Neuronal stem cell (in vitro differentiated cells): ENCODE measurements at regions not wholly inside any gene's neighbourhood (a gene's known extent, or its start where the extent isn't known, plus 50 kb on each side); places are given as distances from the start of the nearest gene placed in this dataset.

Experiments used
- DNase-seq: peaks from one replicate; pipeline ENCODE4 v3.0.0-alpha.2; 2013; ENCODE audit warnings: low spot score
- H2AFZ ChIP-seq: one replicate; pipeline ENCODE4 v1.6.1; 2013; ENCODE audit warnings: mild to moderate bottlenecking, low read length, inconsistent platforms
- H2AK5ac ChIP-seq: 2 replicates; pipeline ENCODE4 v1.6.1; 2013; ENCODE audit warnings: low read depth, mild to moderate bottlenecking, inconsistent platforms, low read length, moderate library complexity, mixed read lengths
- H2BK120ac ChIP-seq: 2 replicates; pipeline ENCODE4 v1.6.1; 2013; ENCODE audit warnings: low read depth, mild to moderate bottlenecking, inconsistent platforms, low read length, moderate library complexity, mixed read lengths
- H2BK12ac ChIP-seq: one replicate; pipeline ENCODE4 v1.6.1; 2013; ENCODE audit warnings: low read length, inconsistent platforms
- H2BK15ac ChIP-seq: 2 replicates; pipeline ENCODE4 v1.6.1; 2013; ENCODE audit warnings: mild to moderate bottlenecking, low read length, inconsistent platforms, mixed read lengths
- H2BK5ac ChIP-seq: one replicate; pipeline ENCODE4 v1.6.1; 2013; ENCODE audit warnings: inconsistent platforms, mild to moderate bottlenecking, low read length, moderate library complexity
- H3K14ac ChIP-seq: one replicate; pipeline ENCODE4 v1.6.1; 2013; ENCODE audit warnings: low read length, inconsistent platforms
- H3K18ac ChIP-seq: 2 replicates; pipeline ENCODE4 v1.6.1; 2013; ENCODE audit warnings: low read length, inconsistent platforms
- H3K23ac ChIP-seq: 2 replicates; pipeline ENCODE4 v1.6.1; 2013; ENCODE audit warnings: low read depth, mild to moderate bottlenecking, mixed read lengths, low read length, inconsistent platforms; ENCODE audit not compliant: poor library complexity
- H3K27ac ChIP-seq: replicated peaks from 3 replicates; pipeline ENCODE4 v1.5.1; 2013; ENCODE audit warnings: low read length, inconsistent platforms
- H3K27me3 ChIP-seq, 3 experiments: 2 replicates each; pipeline ENCODE4 v1.6.1; 2013; ENCODE audit warnings: low read length in 3 of 3, mild to moderate bottlenecking in 2 of 3, inconsistent platforms in 1 of 3, low read depth in 1 of 3, mixed read lengths in 1 of 3, moderate library complexity in 1 of 3; ENCODE audit not compliant: control insufficient read depth in 3 of 3, insufficient read depth in 3 of 3
- H3K36me3 ChIP-seq, 2 donors: replicated peaks in 1 of 2; 2 replicates each; pipeline ENCODE4 v1.6.1; 2013; ENCODE audit warnings: low read length in 2 of 2; ENCODE audit not compliant: control insufficient read depth in 2 of 2, insufficient read depth in 2 of 2
- H3K4ac ChIP-seq: 2 replicates; pipeline ENCODE4 v1.6.1; 2013; ENCODE audit warnings: inconsistent platforms, mild to moderate bottlenecking, low read length, moderate library complexity
- H3K4me1 ChIP-seq, 2 donors: 1 replicate in 1 of 2; 2 replicates in 1 of 2; pipeline ENCODE4 v1.6.1; 2013; ENCODE audit warnings: low read length in 2 of 2, low read depth in 1 of 2; ENCODE audit not compliant: control insufficient read depth in 2 of 2, insufficient read depth in 1 of 2
- H3K4me2 ChIP-seq: one replicate; pipeline ENCODE4 v1.6.1; 2013; ENCODE audit warnings: mild to moderate bottlenecking, low read length, inconsistent platforms; ENCODE audit not compliant: insufficient read depth, poor library complexity, severe bottlenecking
- H3K4me3 ChIP-seq, 2 donors: 2 replicates each; pipeline ENCODE4 v1.5.1; 2013; ENCODE audit warnings: low read length in 2 of 2, mild to moderate bottlenecking in 2 of 2, inconsistent platforms in 1 of 2, moderate library complexity in 1 of 2
- H3K79me1 ChIP-seq: one replicate; pipeline ENCODE4 v1.6.1; 2013; ENCODE audit warnings: low read depth, mild to moderate bottlenecking, inconsistent platforms, low read length, moderate library complexity
- H3K9ac ChIP-seq: one replicate; pipeline ENCODE4 v1.6.1; 2013; ENCODE audit warnings: mild to moderate bottlenecking, low read depth, low read length, inconsistent platforms; ENCODE audit not compliant: poor library complexity
- H3K9me3 ChIP-seq, 2 donors: replicated peaks in 1 of 2; 2 replicates each; pipeline versions ENCODE3 to v1.6.1; 2013; ENCODE audit warnings: low read length in 2 of 2, mild to moderate bottlenecking in 2 of 2, inconsistent platforms in 1 of 2, low read depth in 1 of 2, mixed read lengths in 1 of 2, moderate library complexity in 1 of 2; ENCODE audit not compliant: control insufficient read depth in 2 of 2, insufficient read depth in 1 of 2
- H4K8ac ChIP-seq: one replicate; pipeline ENCODE4 v1.6.1; 2013; ENCODE audit warnings: low read depth, mild to moderate bottlenecking, inconsistent platforms, low read length, moderate library complexity
- H4K91ac ChIP-seq: one replicate; pipeline ENCODE4 v1.6.1; 2013; ENCODE audit warnings: low read length, low read depth, mild to moderate bottlenecking, inconsistent platforms; ENCODE audit not compliant: poor library complexity
- WGBS, 2 donors: extraction: QIAGEN DNeasy Blood & Tissue Kit; methylation state at CpG; one replicate each; pipeline ENCODE4 v1.1.7; 2013; ENCODE audit warnings: missing lambda C conversion rate in 2 of 2, mixed read lengths in 1 of 2; ENCODE audit not compliant: insufficient read length in 2 of 2, insufficient replicate concordance in 1 of 2; ENCODE audit errors: extremely low coverage in 2 of 2; 5-methylcytosine and 5-hydroxymethylcytosine counted together

DNA sequence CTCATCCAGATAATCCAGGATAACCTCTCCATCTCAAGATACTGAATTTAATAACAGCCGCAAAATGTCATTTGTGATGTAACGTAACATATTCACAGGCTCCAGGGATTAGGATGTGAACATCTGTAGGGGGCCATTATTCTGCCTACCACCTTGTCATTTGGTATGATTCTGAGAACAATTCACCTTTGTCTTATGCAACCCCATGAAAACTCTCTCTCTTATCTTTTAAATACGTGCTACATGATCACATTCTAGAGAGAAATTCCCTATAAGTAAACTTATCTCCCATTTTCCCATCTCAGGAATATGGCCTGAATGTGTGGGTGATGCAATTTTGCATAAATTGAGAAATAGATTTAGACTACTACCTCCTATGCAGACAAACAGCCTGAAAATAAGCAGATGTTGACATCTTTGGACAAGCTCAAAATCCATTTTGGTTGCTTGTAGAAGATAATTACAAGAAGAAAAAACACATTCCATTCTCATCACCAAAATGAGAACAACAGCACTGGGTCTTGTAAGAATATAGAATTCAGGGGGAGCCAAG is 255.4 kb upstream of the STXBP5 start:
- H3K36me3 ChIP-seq, result no peaks in the 10 kb centered on the region
- H4K91ac ChIP-seq, result no peak overlapping the region
- no peak overlapping the region for H3K4ac ChIP-seq
- H2BK15ac ChIP-seq, result no peak overlapping the region
- no peaks in the 10 kb centered on the region for H3K27me3 ChIP-seq
- H3K14ac ChIP-seq, result no peak overlapping the region
- H3K9ac ChIP-seq, result no peak overlapping the region
- H4K8ac ChIP-seq, result no peak overlapping the region
- no peak overlapping the region for H2AFZ ChIP-seq
- no peaks in the 10 kb centered on the region for H3K79me1 ChIP-seq
- no peaks in the 10 kb centered on the region for H3K9me3 ChIP-seq
- no peak overlapping the region for H3K18ac ChIP-seq
- H2AK5ac ChIP-seq, result no peak overlapping the region
- no peak overlapping the region for H3K23ac ChIP-seq
- H3K4me3 ChIP-seq, result no peak overlapping the region
- DNase-seq, result no peak
- H3K4me1 ChIP-seq, result peaks cover 0 to 1% of the 10 kb centered on the region in 2 donors
- no peak overlapping the region for H2BK12ac ChIP-seq
- H2BK120ac ChIP-seq, result no peak overlapping the region
- no peak overlapping the region for H2BK5ac ChIP-seq
- no peak overlapping the region for H3K4me2 ChIP-seq
- no CpG with 5 or more reads among the region's 3 CpGs for WGBS, 2 donors
- no peak overlapping the region for H3K27ac ChIP-seq

DNA sequence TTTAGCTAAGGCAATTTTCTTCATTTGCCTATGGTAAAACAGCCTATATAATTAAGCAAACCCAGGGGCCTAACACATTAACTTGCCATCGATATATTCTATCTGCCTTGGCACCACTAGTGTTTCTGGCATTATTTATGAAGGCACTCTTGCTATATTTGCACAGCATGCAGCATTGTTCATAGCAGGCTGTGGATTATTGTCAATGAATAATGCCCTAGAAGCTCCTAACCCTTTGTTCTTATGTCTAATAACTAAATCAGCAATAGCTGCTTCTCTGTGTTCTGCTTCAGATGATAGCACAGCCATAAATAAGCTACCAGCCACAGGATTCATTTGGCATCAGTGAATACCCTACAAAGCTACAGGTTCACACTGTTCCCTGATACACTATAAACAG is 254.8 kb upstream of the STXBP5 start:
- Histone ChIP-seq H3K27me3 (no peaks in the 10 kb centered on the region), H3K9ac (no peak overlapping the region), H3K23ac (no peak overlapping the region), H3K27ac (no peak overlapping the region), H3K14ac (no peak overlapping the region), H3K36me3 (no peaks in the 10 kb centered on the region), H3K4me2 (no peak overlapping the region), H2BK15ac (no peak overlapping the region), H2AFZ (no peak overlapping the region), H3K4me3 (no peak overlapping the region), H3K4ac (no peak overlapping the region), H3K79me1 (no peaks in the 10 kb centered on the region), H2BK5ac (no peak overlapping the region), H3K9me3 (no peaks in the 10 kb centered on the region), H2BK12ac (no peak overlapping the region), H2AK5ac (no peak overlapping the region), H3K4me1 (peaks cover 0 to 1% of the 10 kb centered on the region in 2 donors), H4K91ac (no peak overlapping the region), H4K8ac (no peak overlapping the region), H3K18ac (no peak overlapping the region), H2BK120ac (no peak overlapping the region)
- no peak for DNase-seq
- WGBS, 2 donors, result no CpG with 5 or more reads among the region's 1 CpG

DNA sequence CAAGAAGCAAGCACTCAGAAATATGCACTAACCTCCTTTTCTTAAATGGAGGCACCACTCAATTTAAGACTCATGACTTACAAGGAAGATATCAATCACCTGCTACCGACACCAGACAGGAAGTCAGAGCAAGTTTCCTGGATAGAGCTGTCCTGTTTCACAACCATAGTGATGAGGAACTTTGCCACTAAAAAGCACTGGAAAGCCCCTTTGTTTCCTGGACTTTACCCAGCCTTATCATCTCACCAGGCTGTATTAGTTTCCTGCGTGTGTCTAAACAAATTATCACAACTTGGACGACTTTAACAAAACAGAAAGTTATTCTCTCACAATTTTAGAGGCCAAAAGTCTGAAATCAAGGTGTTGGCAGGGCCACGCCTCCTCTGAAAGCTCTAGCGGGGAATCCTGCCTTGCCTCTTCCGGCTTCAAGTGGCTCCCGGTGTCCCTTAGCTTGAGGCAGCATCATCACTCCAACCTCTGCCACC is 253.8 kb upstream of the STXBP5 start:
- H3K4me1 ChIP-seq, result peaks cover 0 to 1% of the 10 kb centered on the region in 2 donors
- no peaks in the 10 kb centered on the region for H3K79me1 ChIP-seq
- H2BK120ac ChIP-seq, result no peak overlapping the region
- no peak overlapping the region for H2BK12ac ChIP-seq
- no peak overlapping the region for H3K4me3 ChIP-seq
- no peak overlapping the region for H3K27ac ChIP-seq
- H3K36me3 ChIP-seq, result no peaks in the 10 kb centered on the region
- H2BK5ac ChIP-seq, result no peak overlapping the region
- no peak overlapping the region for H3K14ac ChIP-seq
- H2AFZ ChIP-seq, result no peak overlapping the region
- DNase-seq, result no peak
- no peak overlapping the region for H3K23ac ChIP-seq
- no peaks in the 10 kb centered on the region for H3K27me3 ChIP-seq
- no peak overlapping the region for H2BK15ac ChIP-seq
- no peak overlapping the region for H4K91ac ChIP-seq
- no CpG with 5 or more reads among the region's 7 CpGs for WGBS, 2 donors
- no peak overlapping the region for H3K9ac ChIP-seq
- no peak overlapping the region for H4K8ac ChIP-seq
- H2AK5ac ChIP-seq, result no peak overlapping the region
- H3K18ac ChIP-seq, result no peak overlapping the region
- H3K4me2 ChIP-seq, result no peak overlapping the region
- no peaks in the 10 kb centered on the region for H3K9me3 ChIP-seq
- no peak overlapping the region for H3K4ac ChIP-seq

DNA sequence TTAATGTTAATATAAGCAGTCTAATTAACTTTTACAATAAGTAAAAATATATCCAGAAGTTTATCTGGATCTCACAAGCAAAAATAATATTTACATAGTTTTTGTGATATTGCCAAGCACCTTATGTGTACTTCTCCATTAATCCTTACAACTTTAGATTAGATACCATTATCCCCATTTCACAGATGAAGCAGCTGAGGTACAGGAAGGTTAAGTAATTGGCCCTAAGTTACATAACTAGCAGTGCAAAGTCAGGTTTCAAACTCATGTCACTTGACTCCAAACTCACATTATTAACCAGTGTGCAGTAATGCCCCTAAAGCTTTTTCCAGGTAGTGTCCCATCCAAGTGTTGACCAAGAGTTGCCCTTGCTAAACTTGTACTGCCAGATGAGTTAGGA is 248.6 kb upstream of the STXBP5 start:
- H3K23ac ChIP-seq, result no peak overlapping the region
- H2AFZ ChIP-seq, result no peak overlapping the region
- no peaks in the 10 kb centered on the region for H3K36me3 ChIP-seq
- no peak overlapping the region for H2BK12ac ChIP-seq
- no peak overlapping the region for H2BK15ac ChIP-seq
- no peaks in the 10 kb centered on the region for H3K79me1 ChIP-seq
- H2BK5ac ChIP-seq, result no peak overlapping the region
- no peak for DNase-seq
- no peak overlapping the region for H4K91ac ChIP-seq
- H3K14ac ChIP-seq, result no peak overlapping the region
- H2BK120ac ChIP-seq, result no peak overlapping the region
- no peak overlapping the region for H3K4me2 ChIP-seq
- no peaks in the 10 kb centered on the region for H3K27me3 ChIP-seq
- no peak overlapping the region for H3K18ac ChIP-seq
- no peak overlapping the region for H3K4me3 ChIP-seq
- no peak overlapping the region for H3K27ac ChIP-seq
- H3K9me3 ChIP-seq, result no peaks in the 10 kb centered on the region
- no peak overlapping the region for H3K4ac ChIP-seq
- no peak overlapping the region for H4K8ac ChIP-seq
- H2AK5ac ChIP-seq, result no peak overlapping the region
- H3K4me1 ChIP-seq, result no peaks in the 10 kb centered on the region
- no peak overlapping the region for H3K9ac ChIP-seq
